ENCODE measurements at regions not wholly inside any gene's neighbourhood (a gene's known extent, or its start where the extent isn't known, plus 50 kb on each side); places are given as distances from the start of the nearest gene placed in this dataset.

DNA sequence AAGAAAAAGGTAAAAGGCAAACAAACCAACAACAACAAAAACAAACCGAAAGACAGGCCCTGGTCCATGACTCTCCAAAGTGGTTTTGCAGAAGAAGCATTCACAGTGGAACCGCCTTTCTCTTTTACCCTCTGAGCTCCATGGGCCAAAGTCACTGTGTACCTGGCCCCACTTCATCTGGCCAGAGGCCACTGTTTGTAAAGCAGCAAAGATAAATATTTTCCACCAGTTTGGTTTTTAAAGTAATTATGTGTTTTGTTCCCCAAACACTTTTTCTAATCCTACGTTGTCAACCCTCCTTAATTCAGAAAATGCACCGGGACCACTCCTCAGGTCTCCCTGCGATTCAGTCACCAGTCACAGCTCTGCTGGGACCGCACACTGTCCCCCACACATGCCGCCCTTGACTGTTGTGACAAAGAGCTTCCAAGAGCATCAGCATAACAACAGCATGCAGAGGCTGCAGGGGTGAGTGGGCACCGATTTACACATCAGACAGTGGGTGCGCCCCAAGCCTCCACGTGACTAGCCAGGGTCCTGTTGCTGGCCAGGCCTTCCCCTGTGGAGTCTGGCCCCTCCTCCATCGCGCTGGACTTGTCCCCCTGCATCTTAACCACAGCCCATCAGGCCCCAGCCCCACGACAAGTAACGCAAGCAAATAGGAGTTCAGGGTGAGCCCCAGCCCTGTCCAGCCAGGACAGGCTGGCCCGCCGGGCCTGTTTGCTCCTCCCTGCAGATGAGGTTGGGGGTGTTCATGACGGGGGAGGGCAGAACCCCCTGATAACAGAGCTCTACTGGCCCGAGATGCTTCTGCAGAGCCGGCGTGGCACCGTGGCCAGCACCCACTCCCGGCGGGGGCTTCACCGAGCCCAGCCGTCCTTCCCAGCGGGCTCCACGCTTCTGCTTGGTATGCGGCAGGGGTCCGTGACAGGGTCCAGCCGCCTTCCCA is 65.2 kb upstream of the DIO3 start:
- Histone ChIP-seq H3K79me2 (replicated peaks; ENCODE audit: insufficient read depth, low read length) (no peaks in the 10 kb centered on the region), H3K4me3 (ENCODE audit: low read length) (no peak overlapping the region), H3K27ac (ENCODE audit: low read length) (no peak overlapping the region), H3K9me3 (ENCODE audit: low read length) (no peaks in the 10 kb centered on the region), H3K27me3 (ENCODE audit: insufficient read depth, low read depth, low read length) (no peaks in the 10 kb centered on the region), H4K20me1 (ENCODE audit: insufficient read depth) (no peaks in the 10 kb centered on the region), H3F3A (ENCODE audit: insufficient read depth, low read length, poor library complexity, severe bottlenecking) (no peaks in the 10 kb centered on the region), H2AFZ (ENCODE audit: low read depth, low read length) (no peak overlapping the region), H3K9me2 (ENCODE audit: insufficient read depth, low read length) (no peaks in the 10 kb centered on the region), H3K9ac (ENCODE audit: low read length) (no peak overlapping the region), H3K4me2 (ENCODE audit: low read length) (no peak overlapping the region), H3K36me3 (ENCODE audit: insufficient read depth, low read length) (no peaks in the 10 kb centered on the region)
- no peak for TF ChIP-seq CTCF (IDR thresholded peaks at IDR 0.05; ENCODE audit: poor library complexity, severe bottlenecking)

DNA sequence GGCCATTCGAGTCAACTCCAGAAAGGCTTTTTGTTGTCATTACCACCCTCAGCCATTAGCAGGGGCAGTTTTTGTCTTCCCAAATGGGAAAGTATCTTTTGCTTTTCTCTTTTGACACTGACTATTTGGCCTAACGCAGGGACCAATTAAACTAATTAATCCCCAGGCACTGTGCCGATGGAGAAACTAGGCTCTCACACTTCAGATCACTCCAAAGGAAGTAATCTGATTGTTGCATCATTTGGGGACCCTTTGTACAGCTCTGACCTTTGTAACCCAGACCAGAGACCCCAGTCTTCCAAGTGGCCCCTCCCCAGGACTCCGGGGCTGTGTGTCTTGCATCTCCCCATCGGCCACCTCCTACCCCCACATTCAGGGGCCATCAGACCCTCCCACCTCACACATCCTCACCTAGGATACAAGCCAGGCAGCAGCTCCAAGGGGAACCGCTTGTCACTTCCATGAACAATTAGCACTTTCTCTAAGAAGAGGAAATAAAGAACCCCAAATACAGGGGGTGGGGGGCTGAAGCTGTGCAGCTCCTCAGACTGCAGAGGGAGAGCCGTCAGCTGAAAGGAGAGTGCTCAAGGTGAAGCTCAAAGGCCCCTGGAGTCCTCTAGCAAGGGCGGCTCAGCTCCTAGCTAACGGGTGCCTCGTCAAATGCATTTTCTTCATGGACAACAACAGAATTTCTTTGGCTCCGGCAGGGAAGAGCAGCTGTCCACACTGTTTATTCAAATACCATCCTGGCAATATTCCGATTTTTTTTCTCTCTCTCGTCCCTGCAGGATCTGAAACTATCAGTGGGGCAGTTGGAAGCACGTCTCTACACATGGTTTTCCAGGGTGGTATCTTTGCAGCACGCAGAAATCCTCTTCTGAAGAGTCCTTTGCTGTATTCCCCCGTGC is 64.3 kb upstream of the DIO3 start:
- no peaks in the 10 kb centered on the region for H3K36me3 ChIP-seq (ENCODE audit: insufficient read depth, low read length)
- H3K9me2 ChIP-seq (ENCODE audit: insufficient read depth, low read length) = no peaks in the 10 kb centered on the region
- no peak overlapping the region for H3K4me3 ChIP-seq (ENCODE audit: low read length)
- no peak overlapping the region for H3K9ac ChIP-seq (ENCODE audit: low read length)
- H3K79me2 ChIP-seq (replicated peaks; ENCODE audit: insufficient read depth, low read length) = no peaks in the 10 kb centered on the region
- H3K9me3 ChIP-seq (ENCODE audit: low read length) = no peaks in the 10 kb centered on the region
- H3K27ac ChIP-seq (ENCODE audit: low read length) = no peak overlapping the region
- no peaks in the 10 kb centered on the region for H3K27me3 ChIP-seq (ENCODE audit: insufficient read depth, low read depth, low read length)
- H3K4me2 ChIP-seq (ENCODE audit: low read length) = no peak overlapping the region
- no peak overlapping the region for H2AFZ ChIP-seq (ENCODE audit: low read depth, low read length)
- no peak for TF ChIP-seq EZH2 (IDR thresholded peaks at IDR 0.05; ENCODE audit: borderline replicate concordance, insufficient read depth, low read length, poor library complexity, severe bottlenecking)
- TF ChIP-seq RAD21 (conservative IDR thresholded peaks at IDR 0.05) = no peak
- no peak for TF ChIP-seq POLR2AphosphoS5 (IDR thresholded peaks at IDR 0.05)
- no peak for TF ChIP-seq EP300 (conservative IDR thresholded peaks at IDR 0.05; ENCODE audit: poor library complexity, severe bottlenecking)
- TF ChIP-seq, protein P1, sequence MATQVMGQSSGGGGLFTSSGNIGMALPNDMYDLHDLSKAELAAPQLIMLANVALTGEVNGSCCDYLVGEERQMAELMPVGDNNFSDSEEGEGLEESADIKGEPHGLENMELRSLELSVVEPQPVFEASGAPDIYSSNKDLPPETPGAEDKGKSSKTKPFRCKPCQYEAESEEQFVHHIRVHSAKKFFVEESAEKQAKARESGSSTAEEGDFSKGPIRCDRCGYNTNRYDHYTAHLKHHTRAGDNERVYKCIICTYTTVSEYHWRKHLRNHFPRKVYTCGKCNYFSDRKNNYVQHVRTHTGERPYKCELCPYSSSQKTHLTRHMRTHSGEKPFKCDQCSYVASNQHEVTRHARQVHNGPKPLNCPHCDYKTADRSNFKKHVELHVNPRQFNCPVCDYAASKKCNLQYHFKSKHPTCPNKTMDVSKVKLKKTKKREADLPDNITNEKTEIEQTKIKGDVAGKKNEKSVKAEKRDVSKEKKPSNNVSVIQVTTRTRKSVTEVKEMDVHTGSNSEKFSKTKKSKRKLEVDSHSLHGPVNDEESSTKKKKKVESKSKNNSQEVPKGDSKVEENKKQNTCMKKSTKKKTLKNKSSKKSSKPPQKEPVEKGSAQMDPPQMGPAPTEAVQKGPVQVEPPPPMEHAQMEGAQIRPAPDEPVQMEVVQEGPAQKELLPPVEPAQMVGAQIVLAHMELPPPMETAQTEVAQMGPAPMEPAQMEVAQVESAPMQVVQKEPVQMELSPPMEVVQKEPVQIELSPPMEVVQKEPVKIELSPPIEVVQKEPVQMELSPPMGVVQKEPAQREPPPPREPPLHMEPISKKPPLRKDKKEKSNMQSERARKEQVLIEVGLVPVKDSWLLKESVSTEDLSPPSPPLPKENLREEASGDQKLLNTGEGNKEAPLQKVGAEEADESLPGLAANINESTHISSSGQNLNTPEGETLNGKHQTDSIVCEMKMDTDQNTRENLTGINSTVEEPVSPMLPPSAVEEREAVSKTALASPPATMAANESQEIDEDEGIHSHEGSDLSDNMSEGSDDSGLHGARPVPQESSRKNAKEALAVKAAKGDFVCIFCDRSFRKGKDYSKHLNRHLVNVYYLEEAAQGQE (IDR thresholded peaks at IDR 0.05; ENCODE audit: borderline replicate concordance) = no peak
- TF ChIP-seq CTCF (IDR thresholded peaks at IDR 0.05; ENCODE audit: poor library complexity, severe bottlenecking) = no peak
- no peak for TF ChIP-seq TAF1 (IDR thresholded peaks at IDR 0.05; ENCODE audit: low read depth)
- no peaks in the 10 kb centered on the region for H3F3A ChIP-seq (ENCODE audit: insufficient read depth, low read length, poor library complexity, severe bottlenecking)
- no peaks in the 10 kb centered on the region for H4K20me1 ChIP-seq (ENCODE audit: insufficient read depth)

Data from neural cell (in vitro differentiated cells).